MM.1S (cell line): ENCODE measurements at regions not wholly inside any gene's neighbourhood (a gene's known extent, or its start where the extent isn't known, plus 50 kb on each side); places are given as distances from the start of the nearest gene placed in this dataset.

Source experiments
- EZH2 ChIP-seq: fragments of 300-600 bp; sonication (generic); optimal IDR thresholded peaks from 2 replicates; pipeline ENCODE3; 2017; ENCODE audit warnings: low read depth, mild to moderate bottlenecking, antibody characterized with exemption, low read length, mixed read lengths
- EZH2phosphoT487 ChIP-seq: fragments of 300-600 bp; sonication (generic); IDR thresholded peaks from 2 replicates; pipeline ENCODE4 v1.6.1; 2018; ENCODE audit warnings: antibody characterized with exemption, low read length
- TF ChIP-seq, protein P1 (sequence below): fragments of 300-600 bp; sonication (generic); IDR thresholded peaks from 2 replicates; pipeline ENCODE4 v1.5.1; 2016; ENCODE audit warnings: antibody characterized with exemption, low read length, mixed read lengths

DNA sequence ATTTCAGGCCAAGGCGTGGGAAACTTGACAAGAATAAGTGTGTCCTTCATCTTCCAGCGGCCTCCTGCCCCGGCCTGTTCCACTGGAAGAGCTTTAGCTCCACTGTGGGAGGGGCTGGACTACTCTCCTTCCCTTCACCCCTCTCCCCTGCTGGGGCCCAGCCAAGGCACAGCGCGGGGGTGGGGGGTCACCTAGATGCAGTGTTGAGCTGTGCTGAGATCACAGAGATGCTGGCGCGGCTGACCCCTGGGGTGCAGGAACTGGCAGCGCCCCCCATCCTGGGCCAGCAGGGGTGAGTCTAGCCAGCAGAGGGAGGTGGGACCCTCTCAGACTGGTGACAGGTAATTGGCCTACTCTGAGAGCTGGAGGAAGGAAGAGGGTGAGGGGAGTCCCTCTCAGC is 111.8 kb upstream of the LHX1 start:
- TF ChIP-seq, protein P1, sequence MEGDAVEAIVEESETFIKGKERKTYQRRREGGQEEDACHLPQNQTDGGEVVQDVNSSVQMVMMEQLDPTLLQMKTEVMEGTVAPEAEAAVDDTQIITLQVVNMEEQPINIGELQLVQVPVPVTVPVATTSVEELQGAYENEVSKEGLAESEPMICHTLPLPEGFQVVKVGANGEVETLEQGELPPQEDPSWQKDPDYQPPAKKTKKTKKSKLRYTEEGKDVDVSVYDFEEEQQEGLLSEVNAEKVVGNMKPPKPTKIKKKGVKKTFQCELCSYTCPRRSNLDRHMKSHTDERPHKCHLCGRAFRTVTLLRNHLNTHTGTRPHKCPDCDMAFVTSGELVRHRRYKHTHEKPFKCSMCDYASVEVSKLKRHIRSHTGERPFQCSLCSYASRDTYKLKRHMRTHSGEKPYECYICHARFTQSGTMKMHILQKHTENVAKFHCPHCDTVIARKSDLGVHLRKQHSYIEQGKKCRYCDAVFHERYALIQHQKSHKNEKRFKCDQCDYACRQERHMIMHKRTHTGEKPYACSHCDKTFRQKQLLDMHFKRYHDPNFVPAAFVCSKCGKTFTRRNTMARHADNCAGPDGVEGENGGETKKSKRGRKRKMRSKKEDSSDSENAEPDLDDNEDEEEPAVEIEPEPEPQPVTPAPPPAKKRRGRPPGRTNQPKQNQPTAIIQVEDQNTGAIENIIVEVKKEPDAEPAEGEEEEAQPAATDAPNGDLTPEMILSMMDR = no peak
- no peak for TF ChIP-seq EZH2phosphoT487
- TF ChIP-seq EZH2 = no peak
